AG04449 (cell line): ENCODE measurements at regions not wholly inside any gene's neighbourhood (a gene's known extent, or its start where the extent isn't known, plus 50 kb on each side); places are given as distances from the start of the nearest gene placed in this dataset.

Source experiments
- CTCF ChIA-PET: fragments of 350-600 bp; formaldehyde crosslinking; extraction: SDS; loops from one replicate; lab custom pipeline; 2021; ENCODE audit warnings: antibody characterized with exemption; lab: Yijun Ruan, JAX
- POLR2A ChIA-PET: fragments of 400-600, 350-600 bp; formaldehyde crosslinking; extraction: SDS; loops from one replicate; lab custom pipeline; 2020; ENCODE audit warnings: antibody characterized with exemption, inconsistent platforms; lab: Yijun Ruan, JAX
- DNase-seq: peaks from one replicate; pipeline ENCODE4 v3.0.0-alpha.2; 2010; ENCODE audit warnings: low read depth, low spot score
- H3K4me3 ChIP-seq: 2 replicates; pipeline ENCODE4 v1.5.1; 2011; ENCODE audit warnings: low read depth, mild to moderate bottlenecking, control low read depth, low read length
- TF ChIP-seq, protein P1 (sequence below): IDR thresholded peaks from one replicate; pipeline ENCODE4 v1.5.1; 2011; ENCODE audit warnings: mild to moderate bottlenecking, moderate library complexity, low read length, control low read depth, inconsistent platforms; ENCODE audit not compliant: insufficient read depth; ENCODE audit errors: missing control alignments

DNA sequence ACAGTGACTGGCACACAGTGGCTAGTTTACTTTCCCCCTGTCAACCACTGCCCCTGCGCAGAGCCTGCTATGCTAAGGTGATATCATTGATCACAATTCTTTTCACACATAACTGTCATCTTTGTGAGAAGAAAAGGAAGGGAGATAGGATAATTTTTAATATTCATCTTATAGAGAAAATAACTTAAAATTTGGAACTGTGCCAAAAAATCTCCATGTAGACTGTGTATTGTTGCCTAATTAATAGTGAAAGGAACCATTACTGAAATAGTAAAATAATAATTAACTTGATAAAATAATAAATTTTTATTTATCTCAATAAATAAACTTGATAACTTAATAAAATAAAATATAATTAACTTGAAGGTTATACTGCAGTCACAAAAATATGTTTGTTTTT is 1069.4 kb downstream of the C4orf33 start:
- no peak for DNase-seq
- CTCF ChIA-PET, result no interaction called here
- POLR2A ChIA-PET, result no interaction called here
- H3K4me3 ChIP-seq, result no peak overlapping the region
- TF ChIP-seq, protein P1, sequence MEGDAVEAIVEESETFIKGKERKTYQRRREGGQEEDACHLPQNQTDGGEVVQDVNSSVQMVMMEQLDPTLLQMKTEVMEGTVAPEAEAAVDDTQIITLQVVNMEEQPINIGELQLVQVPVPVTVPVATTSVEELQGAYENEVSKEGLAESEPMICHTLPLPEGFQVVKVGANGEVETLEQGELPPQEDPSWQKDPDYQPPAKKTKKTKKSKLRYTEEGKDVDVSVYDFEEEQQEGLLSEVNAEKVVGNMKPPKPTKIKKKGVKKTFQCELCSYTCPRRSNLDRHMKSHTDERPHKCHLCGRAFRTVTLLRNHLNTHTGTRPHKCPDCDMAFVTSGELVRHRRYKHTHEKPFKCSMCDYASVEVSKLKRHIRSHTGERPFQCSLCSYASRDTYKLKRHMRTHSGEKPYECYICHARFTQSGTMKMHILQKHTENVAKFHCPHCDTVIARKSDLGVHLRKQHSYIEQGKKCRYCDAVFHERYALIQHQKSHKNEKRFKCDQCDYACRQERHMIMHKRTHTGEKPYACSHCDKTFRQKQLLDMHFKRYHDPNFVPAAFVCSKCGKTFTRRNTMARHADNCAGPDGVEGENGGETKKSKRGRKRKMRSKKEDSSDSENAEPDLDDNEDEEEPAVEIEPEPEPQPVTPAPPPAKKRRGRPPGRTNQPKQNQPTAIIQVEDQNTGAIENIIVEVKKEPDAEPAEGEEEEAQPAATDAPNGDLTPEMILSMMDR, result no peak

DNA sequence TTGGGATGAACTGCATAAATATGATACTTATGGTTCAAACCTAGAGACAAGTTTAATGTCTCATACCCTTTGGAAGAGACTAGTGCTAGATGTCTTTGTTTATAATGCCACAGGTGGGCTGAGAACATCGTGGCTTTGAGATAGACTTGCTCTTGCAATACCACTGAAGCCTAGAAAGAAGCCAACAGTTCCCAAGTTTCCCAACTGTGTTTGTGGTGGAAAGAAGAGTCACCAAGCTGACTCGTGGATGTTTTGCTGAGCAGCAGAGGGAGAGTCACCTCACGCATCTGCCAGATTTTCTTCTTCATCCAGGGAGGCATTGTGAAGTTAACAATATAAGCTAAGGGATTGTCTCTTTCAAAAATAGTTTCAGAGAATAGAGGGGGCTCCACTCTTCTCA is 1076.2 kb downstream of the C4orf33 start:
- TF ChIP-seq, protein P1, result no peak
- H3K4me3 ChIP-seq, result no peak overlapping the region
- ChIA-PET POLR2A (no interaction called here), CTCF (no interaction called here)
- DNase-seq, result no peak

DNA sequence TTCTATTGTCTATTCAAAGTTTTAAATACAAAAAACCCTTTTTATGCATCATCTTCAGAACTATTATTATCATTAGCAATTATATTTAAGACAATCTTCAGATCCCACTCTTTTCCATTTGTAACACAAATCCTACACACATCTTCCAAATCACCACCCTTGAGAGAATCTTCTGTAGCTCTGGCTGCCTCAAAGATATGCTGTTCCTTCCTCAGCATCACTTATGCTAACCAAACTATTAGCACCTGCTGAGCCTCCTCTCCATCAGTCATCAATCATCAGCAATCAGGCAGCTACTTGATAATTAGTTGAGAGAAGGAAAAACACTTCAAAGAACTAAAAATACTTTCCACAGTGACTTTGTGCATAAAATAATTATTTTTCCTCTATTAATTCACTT is 1082.2 kb downstream of the C4orf33 start:
- TF ChIP-seq, protein P1, result no peak
- ChIA-PET CTCF (no interaction called here), POLR2A (no interaction called here)
- no peak for DNase-seq
- no peak overlapping the region for H3K4me3 ChIP-seq

DNA sequence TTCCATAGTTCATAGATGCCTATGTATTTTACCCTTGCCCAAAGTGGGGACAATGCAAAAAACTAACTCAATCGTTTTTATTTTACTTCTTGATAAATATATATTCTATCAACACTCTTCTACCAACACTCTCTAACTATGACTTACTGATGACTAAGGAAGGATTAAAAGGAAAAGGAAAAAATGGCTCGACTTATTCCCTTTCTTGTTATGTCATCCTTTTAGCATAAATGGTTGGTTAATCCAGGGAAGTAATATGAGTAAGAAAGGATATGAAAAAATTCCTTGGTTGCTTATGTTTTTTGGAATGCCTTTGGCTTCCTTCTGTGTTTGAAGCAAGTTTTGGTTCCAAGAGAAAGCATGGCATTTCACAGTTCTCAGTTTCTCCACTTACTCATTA is 1087.1 kb downstream of the C4orf33 start:
- ChIA-PET POLR2A (no interaction called here), CTCF (no interaction called here)
- no peak overlapping the region for H3K4me3 ChIP-seq
- no peak for DNase-seq
- TF ChIP-seq, protein P1, result no peak

DNA sequence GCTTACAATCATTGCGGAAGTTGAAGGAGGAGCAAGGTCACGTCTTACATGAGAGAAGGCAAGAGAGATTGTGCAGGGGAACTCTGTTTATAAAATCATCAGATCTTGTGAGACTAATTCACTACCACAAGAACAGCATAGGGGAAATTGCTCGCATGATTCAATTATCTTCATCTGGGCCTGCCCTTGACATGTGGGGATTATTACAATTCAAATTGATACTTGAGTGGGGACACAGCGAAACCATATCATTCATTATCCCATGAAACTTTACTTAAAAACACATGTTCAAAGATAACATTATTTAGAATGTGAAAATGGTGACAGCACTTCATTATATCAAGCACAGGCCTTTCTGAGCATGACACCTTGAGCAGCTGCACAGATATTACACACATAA is 1087.8 kb downstream of the C4orf33 start:
- POLR2A ChIA-PET, result no interaction called here
- CTCF ChIA-PET, result no interaction called here
- TF ChIP-seq, protein P1, result no peak
- no peak overlapping the region for H3K4me3 ChIP-seq
- no peak for DNase-seq

DNA sequence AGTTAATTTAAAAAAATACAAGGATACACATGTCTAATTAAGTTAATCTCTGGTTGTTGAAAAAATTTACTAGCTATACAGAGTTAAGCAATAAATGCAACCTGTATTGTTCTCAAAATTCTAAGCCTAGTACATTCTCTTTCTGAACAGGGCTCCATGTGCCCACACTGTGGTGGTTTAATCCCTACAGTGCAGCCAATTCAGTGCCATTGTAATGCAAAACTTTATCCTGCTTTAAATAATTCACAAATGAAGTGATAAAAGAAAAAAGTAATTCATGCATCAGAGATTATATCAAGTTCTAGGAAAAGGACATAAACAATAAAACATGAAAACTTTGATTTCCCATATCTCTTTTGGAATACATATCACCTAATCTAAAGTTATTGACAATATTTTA is 1089.2 kb downstream of the C4orf33 start:
- ChIA-PET CTCF (no interaction called here), POLR2A (no interaction called here)
- no peak for DNase-seq
- no peak overlapping the region for H3K4me3 ChIP-seq
- TF ChIP-seq, protein P1, result no peak
